OCI-LY3 (cell line): ENCODE measurements at regions not wholly inside any gene's neighbourhood (a gene's known extent, or its start where the extent isn't known, plus 50 kb on each side); places are given as distances from the start of the nearest gene placed in this dataset.

Experiments used
- H2AFZ ChIP-seq: fragments of 200-600, 300-600 bp; shearing (Covaris generic); 2 replicates; pipeline ENCODE4 v1.6.0; 2014; ENCODE audit warnings: antibody characterized with exemption, low read depth, low read length
- H3K27ac ChIP-seq: fragments of 200-600, 300-600 bp; sonication (generic); 2 replicates; pipeline ENCODE4 v1.5.1; 2014; ENCODE audit warnings: mild to moderate bottlenecking, low read length, moderate library complexity, mixed read lengths
- H3K27me3 ChIP-seq: fragments of 200-600, 300-600 bp; sonication (generic); 2 replicates; pipeline ENCODE4 v1.6.1; 2014; ENCODE audit warnings: low read depth, low read length, mixed read lengths
- H3K36me3 ChIP-seq: fragments of 200-600, 300-600 bp; sonication (generic); replicated peaks from 2 replicates; pipeline ENCODE3; 2014; ENCODE audit warnings: low read depth, low read length, mixed read lengths
- H3K4me1 ChIP-seq: fragments of 300-600, 200-600 bp; sonication (generic); 2 replicates; pipeline ENCODE4 v1.6.1; 2014; ENCODE audit warnings: low read length, mixed read lengths
- H3K4me2 ChIP-seq: fragments of 200-600, 300-600 bp; sonication (generic); 2 replicates; pipeline ENCODE4 v1.6.1; 2014; ENCODE audit warnings: low read length, mixed read lengths
- H3K4me3 ChIP-seq: fragments of 300-600, 200-600 bp; sonication (generic); 2 replicates; pipeline ENCODE4 v1.5.1; 2014; ENCODE audit warnings: antibody characterized with exemption, mild to moderate bottlenecking, low read length, moderate library complexity
- H3K79me2 ChIP-seq: fragments of 300-600, 200-600 bp; shearing (Covaris generic); 2 replicates; pipeline ENCODE4 v1.6.1; 2014; ENCODE audit warnings: mild to moderate bottlenecking, low read length, mixed read lengths
- H3K9ac ChIP-seq: fragments of 300-600, 200-600 bp; shearing (Covaris generic); 2 replicates; pipeline ENCODE4 v1.6.0; 2014; ENCODE audit warnings: mild to moderate bottlenecking, low read length, moderate library complexity
- H3K9me3 ChIP-seq: fragments of 200-600, 300-600 bp; shearing (Covaris generic); 2 replicates; pipeline ENCODE4 v1.6.1; 2014; ENCODE audit warnings: low read length, mixed read lengths; ENCODE audit not compliant: insufficient read depth
- H4K20me1 ChIP-seq: fragments of 200-600, 300-600 bp; sonication (generic); 2 replicates; pipeline ENCODE4 v1.6.1; 2016; ENCODE audit warnings: low read length, mixed read lengths; ENCODE audit not compliant: insufficient read depth
- CTCF ChIP-seq: fragments of 200-600, 300-600 bp; sonication (generic); IDR thresholded peaks from 2 replicates; pipeline ENCODE4 v1.5.1; 2014; ENCODE audit warnings: antibody characterized with exemption, low read length, low read depth
- EZH2phosphoT487 ChIP-seq: fragments of 200-600 bp; shearing (Covaris generic); IDR thresholded peaks from 2 replicates; pipeline ENCODE4 v1.6.1; 2018; ENCODE audit warnings: antibody characterized with exemption, mixed run types, low read depth

DNA sequence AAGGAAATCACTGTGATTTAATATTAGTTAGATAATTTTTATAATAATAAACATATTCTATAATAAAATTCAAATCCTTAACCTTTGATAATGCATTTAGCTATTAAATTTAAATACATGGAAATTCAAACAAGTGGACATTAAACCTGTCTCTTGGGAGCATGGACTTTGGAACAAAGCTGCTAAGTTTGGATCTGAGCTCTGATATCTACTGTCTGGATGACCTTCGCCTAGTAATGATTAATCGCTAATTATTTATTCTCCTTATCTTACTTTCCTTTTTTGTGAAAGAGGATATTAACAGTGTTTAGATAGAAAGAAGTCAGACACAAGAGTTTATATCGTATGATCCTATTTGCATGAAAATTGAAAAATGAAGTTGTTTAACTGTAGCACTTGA is 980.9 kb downstream of the FSTL5 start:
- H3K27ac ChIP-seq: no peak overlapping the region
- no peak overlapping the region for H3K4me3 ChIP-seq
- TF ChIP-seq EZH2phosphoT487 (no peak), CTCF (no peak)
- no peaks in the 10 kb centered on the region for H3K36me3 ChIP-seq
- H3K4me2 ChIP-seq: no peak overlapping the region
- H3K9ac ChIP-seq: no peak overlapping the region
- no peaks in the 10 kb centered on the region for H3K9me3 ChIP-seq
- no peak overlapping the region for H2AFZ ChIP-seq
- no peaks in the 10 kb centered on the region for H3K79me2 ChIP-seq
- no peaks in the 10 kb centered on the region for H4K20me1 ChIP-seq
- H3K4me1 ChIP-seq: no peaks in the 10 kb centered on the region
- no peaks in the 10 kb centered on the region for H3K27me3 ChIP-seq

DNA sequence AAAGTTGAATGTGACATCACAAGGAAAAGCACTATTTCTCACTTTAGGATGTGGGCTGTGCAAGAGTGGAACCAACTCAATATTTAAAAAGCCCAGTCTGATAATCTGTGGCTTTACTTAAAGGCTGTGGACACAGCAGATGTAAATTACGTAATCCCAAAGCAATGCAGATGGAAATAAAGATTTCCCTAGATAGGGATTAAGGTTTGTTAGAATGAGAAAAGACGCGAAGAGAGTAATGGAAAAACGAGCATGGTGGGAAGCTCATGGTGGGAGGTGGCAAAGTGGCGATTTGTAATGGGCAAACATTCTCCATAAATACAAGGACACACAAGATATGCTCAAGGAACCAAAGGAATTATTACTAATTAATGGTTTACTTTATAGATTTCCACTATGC is 985.5 kb downstream of the FSTL5 start:
- Histone ChIP-seq H3K27me3 (no peaks in the 10 kb centered on the region), H3K9ac (no peak overlapping the region), H3K27ac (no peak overlapping the region), H2AFZ (no peak overlapping the region), H4K20me1 (no peaks in the 10 kb centered on the region), H3K4me3 (no peak overlapping the region), H3K36me3 (no peaks in the 10 kb centered on the region), H3K4me1 (no peaks in the 10 kb centered on the region), H3K4me2 (no peak overlapping the region), H3K9me3 (no peaks in the 10 kb centered on the region), H3K79me2 (no peaks in the 10 kb centered on the region)
- TF ChIP-seq CTCF (no peak), EZH2phosphoT487 (no peak)

- no peak overlapping the region for H3K4me2 ChIP-seq
- no peaks in the 10 kb centered on the region for H3K27me3 ChIP-seq
- H3K9ac ChIP-seq: no peak overlapping the region
- TF ChIP-seq EZH2phosphoT487: no peak
- TF ChIP-seq CTCF: no peak
- no peaks in the 10 kb centered on the region; the same call in 1 of the 2 replicates for H3K4me1 ChIP-seq
- no peaks in the 10 kb centered on the region for H3K36me3 ChIP-seq
- H3K27ac ChIP-seq: no peak overlapping the region
- no peaks in the 10 kb centered on the region for H3K9me3 ChIP-seq
- no peak overlapping the region for H3K4me3 ChIP-seq
- no peaks in the 10 kb centered on the region for H4K20me1 ChIP-seq
- no peaks in the 10 kb centered on the region for H3K79me2 ChIP-seq
- no peak overlapping the region for H2AFZ ChIP-seq
Observed at GRCh38 chr4:161172396-161173026, 991.3 kb downstream of the FSTL5 start.

GRCh38 chr4:161167539-161167938 is 996.3 kb downstream of the FSTL5 start:
- Histone ChIP-seq H3K4me3 (no peak overlapping the region), H3K27me3 (no peaks in the 10 kb centered on the region), H3K4me1 (no peaks in the 10 kb centered on the region), H3K9ac (no peak overlapping the region), H4K20me1 (no peaks in the 10 kb centered on the region), H3K9me3 (no peaks in the 10 kb centered on the region), H3K36me3 (no peaks in the 10 kb centered on the region), H2AFZ (no peak overlapping the region), H3K79me2 (no peaks in the 10 kb centered on the region), H3K4me2 (no peak overlapping the region), H3K27ac (no peak overlapping the region)
- no peak for TF ChIP-seq CTCF
- TF ChIP-seq EZH2phosphoT487: no peak
